ENCODE measurements at regions not wholly inside any gene's neighbourhood (a gene's known extent, or its start where the extent isn't known, plus 50 kb on each side); places are given as distances from the start of the nearest gene placed in this dataset.

DNA sequence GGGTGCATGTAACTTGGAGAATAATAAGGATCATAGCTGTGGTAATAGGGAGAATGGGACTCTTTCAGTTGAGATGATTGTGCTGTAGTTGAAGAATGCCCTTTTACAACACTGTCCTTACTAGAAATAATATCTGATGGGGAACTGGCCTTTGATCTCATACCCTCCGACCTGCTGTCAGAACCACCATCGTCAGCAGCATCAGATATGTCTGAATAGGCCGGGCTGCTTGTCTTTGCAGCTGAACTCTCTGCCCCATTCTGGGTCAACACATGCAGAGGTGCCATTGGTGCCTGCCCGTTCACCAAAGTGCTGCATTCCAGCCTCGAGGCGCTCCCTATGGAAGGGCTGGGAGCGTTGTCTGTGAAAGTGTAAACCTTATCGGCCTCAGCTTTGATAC lies 99.1 kb downstream of the ZNF608 start:
- no peak for DNase-seq (ENCODE audit: low read depth)

DNA sequence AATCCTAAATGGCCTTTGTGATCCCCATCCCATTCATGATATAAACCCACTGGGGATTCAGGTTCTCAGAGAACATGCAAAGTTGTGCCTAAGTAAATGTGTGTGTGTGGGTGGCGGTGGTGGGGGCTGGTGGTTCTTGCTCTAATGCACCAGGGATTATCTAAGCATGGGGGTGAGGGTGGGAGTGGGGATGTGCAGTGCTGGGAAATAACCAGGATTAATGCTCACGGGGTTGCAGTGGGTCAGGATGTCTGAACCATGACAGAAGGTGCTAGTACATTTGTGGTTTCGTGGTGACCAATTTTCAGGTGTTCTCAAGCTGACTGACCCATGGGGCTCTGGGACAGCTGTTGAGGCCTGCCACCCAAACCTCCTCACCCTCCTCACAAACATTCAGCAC lies 101.0 kb downstream of the ZNF608 start:
- no peak for DNase-seq (ENCODE audit: low read depth)

DNA sequence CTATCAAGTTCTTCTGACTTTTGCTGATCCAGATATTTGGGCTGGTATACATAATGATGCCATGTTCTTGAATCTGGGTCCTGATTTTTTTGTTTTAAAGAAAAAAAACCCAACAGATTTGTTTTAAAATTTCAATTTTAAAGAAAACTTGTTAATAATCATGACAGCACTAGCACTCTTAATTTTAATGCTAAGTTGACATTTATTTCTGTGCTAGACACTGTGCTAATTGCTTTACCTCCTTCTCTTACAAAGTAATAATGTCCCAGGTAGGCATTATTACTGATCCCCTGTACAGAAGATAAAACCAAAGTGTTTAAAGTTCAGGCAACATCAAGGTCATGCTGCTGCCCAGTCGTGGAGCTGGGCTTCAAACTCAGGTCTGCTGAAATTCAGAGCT lies 101.9 kb downstream of the ZNF608 start:
- DNase-seq (ENCODE audit: low read depth), result no peak

- DNase-seq (ENCODE audit: low read depth), result peak; percentile 58
These were observed 102.3 kb downstream of the ZNF608 start for GRCh38 chr5:124644138-124644537.

DNA sequence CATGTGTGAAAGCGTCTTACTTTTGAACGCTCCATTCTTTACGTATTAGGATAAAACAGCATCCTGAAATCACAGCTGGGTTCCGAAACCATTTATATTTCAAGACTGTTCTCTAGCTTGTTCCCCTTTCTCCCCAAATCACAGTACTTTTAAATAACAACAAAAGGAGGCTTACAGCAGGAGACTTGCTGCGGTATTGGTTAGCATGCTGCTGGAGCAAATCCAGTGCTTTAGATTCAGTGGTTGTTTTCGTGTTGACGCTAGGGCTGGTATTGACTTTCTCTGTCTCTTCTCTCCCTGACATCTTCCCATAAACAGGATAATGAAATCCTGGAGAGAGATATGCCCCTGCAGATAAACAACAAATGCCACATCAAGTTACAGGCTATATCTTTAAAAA lies 103.1 kb downstream of the ZNF608 start:
- DNase-seq (ENCODE audit: low read depth), result no peak

- no peak for DNase-seq (ENCODE audit: low read depth)
These were observed 104.3 kb downstream of the ZNF608 start for GRCh38 chr5:124642151-124642550.

GRCh38 chr5:124641154-124641792 lies 105.2 kb downstream of the ZNF608 start:
- DNase-seq (ENCODE audit: low read depth), result no peak

- no peak for DNase-seq (ENCODE audit: low read depth)
These were observed 107.3 kb downstream of the ZNF608 start for GRCh38 chr5:124639095-124639665.

- no peak for DNase-seq (ENCODE audit: low read depth)
These were observed 109.4 kb downstream of the ZNF608 start for GRCh38 chr5:124637011-124637410.

GRCh38 chr5:124634741-124635323 lies 111.6 kb downstream of the ZNF608 start:
- DNase-seq (ENCODE audit: low read depth), result peak; percentile 62

- peak; percentile 82 for DNase-seq (ENCODE audit: low read depth)
These were observed 112.2 kb downstream of the ZNF608 start for GRCh38 chr5:124634228-124634739.

DNA sequence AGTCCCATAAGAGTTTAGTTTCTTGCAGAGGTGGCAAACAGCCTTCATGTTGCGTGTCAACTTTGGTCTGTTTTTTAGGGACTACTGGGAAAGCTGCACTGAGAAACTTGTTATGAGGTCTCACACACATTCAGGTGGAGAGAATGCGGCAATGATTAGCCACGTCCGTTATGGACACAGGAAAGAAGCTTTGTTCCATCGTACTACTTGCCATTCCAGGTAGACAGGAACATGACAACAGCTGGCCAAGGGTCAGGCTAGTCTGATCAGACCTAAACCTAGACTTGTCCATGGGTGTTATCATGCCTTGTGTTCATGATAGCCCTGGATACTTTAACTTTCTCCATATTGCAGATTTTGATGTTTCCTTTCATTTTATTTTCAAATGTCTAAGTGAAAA lies 113.2 kb downstream of the ZNF608 start:
- DNase-seq (ENCODE audit: low read depth), result no peak

- peak; percentile 33 for DNase-seq (ENCODE audit: low read depth)
These were observed 114.4 kb downstream of the ZNF608 start for GRCh38 chr5:124631874-124632550.

DNA sequence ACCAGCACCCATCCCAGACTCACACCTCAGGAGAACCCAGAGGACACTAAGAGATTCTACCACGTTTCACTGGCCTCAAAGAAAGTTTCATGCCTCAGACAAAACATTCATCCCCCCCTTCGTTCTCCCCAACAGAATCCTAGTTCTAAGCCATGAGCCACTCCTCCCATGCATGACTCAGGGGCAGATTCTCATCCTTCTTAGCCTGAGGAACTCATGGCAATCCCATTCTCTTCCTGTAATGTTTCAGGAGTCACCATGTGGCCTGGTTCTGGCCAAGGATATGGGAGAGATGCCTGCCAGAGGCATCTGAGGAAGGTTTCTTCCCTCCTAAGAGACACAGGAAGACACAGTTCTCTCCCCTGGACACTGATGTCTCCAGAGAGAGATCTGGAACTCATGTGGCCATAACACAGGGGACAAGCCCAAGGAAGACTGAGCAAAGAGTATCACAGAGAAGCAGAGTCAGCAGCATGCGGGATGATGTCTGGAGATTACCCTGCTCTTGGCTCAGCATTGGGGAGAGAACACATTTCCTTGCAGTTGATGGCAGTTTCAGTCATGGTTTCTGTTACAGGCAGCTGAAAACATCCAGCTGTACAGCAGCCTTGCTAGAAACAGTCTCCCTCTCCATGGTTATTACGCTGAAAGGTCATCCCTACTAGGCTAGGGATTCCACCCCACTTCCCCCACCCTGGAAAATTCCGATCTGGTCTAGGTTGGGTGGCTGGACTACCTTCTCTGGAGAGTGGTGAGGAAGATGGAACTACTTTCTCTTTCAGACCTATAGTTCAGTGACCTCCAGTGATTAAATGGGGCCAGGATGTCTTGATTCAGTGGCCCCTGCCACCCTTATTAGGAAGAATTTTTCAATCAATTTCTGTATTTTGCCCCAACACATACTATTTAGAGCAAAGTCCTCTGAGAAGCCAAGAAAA lies 115.4 kb downstream of the ZNF608 start:
- peak; percentile 83 for DNase-seq (ENCODE audit: low read depth)

- peak; percentile 98 for DNase-seq (ENCODE audit: low read depth)
These were observed 117.5 kb downstream of the ZNF608 start for GRCh38 chr5:124628721-124629596.

DNA sequence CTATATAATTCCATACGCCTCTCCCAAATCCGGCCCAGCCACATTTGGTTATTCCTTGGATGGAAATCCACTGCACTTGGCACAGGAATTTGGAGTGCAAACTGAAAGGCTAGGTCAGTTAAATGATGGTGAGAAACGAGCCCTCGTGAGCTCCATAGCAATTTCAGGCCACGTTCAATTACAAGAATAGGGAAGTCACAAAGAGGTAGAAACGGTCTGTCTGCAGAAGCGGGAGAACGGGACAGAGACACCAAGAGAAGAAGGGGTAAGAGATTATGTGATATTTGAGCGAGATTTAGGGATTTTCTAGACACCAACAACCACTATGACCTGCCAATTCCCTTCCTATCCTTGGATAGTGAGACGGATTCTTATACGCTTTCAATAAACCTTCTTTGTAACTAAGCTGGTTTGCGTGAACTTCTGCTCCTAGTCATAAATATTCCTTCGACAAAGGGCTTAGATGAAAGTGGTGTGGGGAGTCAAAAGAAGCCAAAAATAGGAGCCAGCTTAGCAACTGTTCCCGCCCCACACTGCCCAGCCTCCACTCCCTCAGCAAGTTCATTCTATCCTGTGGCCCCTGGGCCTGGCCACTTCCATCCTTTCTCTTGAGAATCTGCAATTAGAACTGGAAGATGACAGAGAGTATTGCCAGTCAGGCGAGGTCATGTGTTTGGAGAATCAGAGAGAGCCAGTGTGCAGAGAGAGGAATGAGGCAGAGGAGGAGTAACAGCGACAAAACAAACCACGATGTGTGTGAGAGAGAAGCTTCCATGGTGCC lies 118.4 kb downstream of the ZNF608 start:
- peak; percentile 59 for DNase-seq (ENCODE audit: low read depth)

GRCh38 chr5:124626053-124626452 lies 120.4 kb downstream of the ZNF608 start:
- DNase-seq (ENCODE audit: low read depth), result no peak

- DNase-seq (ENCODE audit: low read depth), result no peak
These were observed 123.2 kb downstream of the ZNF608 start for GRCh38 chr5:124623265-124623664.

GRCh38 chr5:124622851-124623250 lies 123.6 kb downstream of the ZNF608 start:
- no peak for DNase-seq (ENCODE audit: low read depth)

- DNase-seq (ENCODE audit: low read depth), result no peak
These were observed 125.2 kb downstream of the ZNF608 start for GRCh38 chr5:124621279-124621678.
